HepG2 (cell line): ENCODE measurements at regions not wholly inside any gene's neighbourhood (a gene's known extent, or its start where the extent isn't known, plus 50 kb on each side); places are given as distances from the start of the nearest gene placed in this dataset.

Experiments
- ATAC-seq: fragments of 200-7000 bp; cut with Tn5 transposase; 3 replicates; pipeline ENCODE4 v1.9.1; 2020; ENCODE audit warnings: mild to moderate bottlenecking, moderate library complexity
- BruUV-seq: library from RNA; stranded (reverse); fragments of 400-500 nt; replicated peaks from 2 replicates; lab custom pipeline; 2021; lab: Mats Ljungman, UMichigan
- CTCF ChIA-PET: fragments of 300-600 bp; formaldehyde crosslinking; extraction: SDS; loops from one replicate; lab custom pipeline; 2021; ENCODE audit warnings: low total read pairs, inconsistent platforms, low intra/inter-chr PET ratio; lab: Yijun Ruan, JAX
- POLR2A ChIA-PET: fragments of 350-600 bp; sonication (Branson Sonifier 250); formaldehyde crosslinking; loops from one replicate; lab custom pipeline; 2020; ENCODE audit warnings: antibody characterized with exemption, inconsistent platforms; lab: Yijun Ruan, JAX
- DNase-seq: peaks from one replicate; pipeline ENCODE4 v3.0.0-alpha.2; 2015; ENCODE audit warnings: low spot score
- FAIRE-seq: peaks from 3 replicates; lab custom pipeline; 2011; peaks lifted over from hg19 to GRCh38; lab: Jason Lieb, UNC
- H2AFZ ChIP-seq: one replicate; pipeline ENCODE4 v1.6.1; 2011; ENCODE audit warnings: low read length, inconsistent platforms
- H3K27ac ChIP-seq: fragments of 300-600 bp; 3 replicates; pipeline ENCODE4 v1.8.0; 2011; ENCODE audit warnings: mixed run types, mild to moderate bottlenecking, mixed read lengths, low read length, inconsistent platforms; ENCODE audit not compliant: insufficient read depth; ENCODE audit errors: extremely low read length
- H3K27me3 ChIP-seq, 2 experiments: fragments of 200-600 bp in 1 of 2; 2 replicates in 1 of 2; 3 replicates in 1 of 2; pipeline versions ENCODE4 v1.6.0 to v1.8.0; 2011; ENCODE audit warnings: low read length in 2 of 2, mild to moderate bottlenecking in 2 of 2, moderate library complexity in 2 of 2, inconsistent platforms in 1 of 2; ENCODE audit not compliant: insufficient read depth in 2 of 2, control insufficient read depth in 1 of 2
- H3K36me3 ChIP-seq, 2 experiments: fragments of 200-600 bp in 1 of 2; replicated peaks in 1 of 2; 2 replicates in 1 of 2; 3 replicates in 1 of 2; pipeline versions ENCODE4 v1.5.1 to v1.8.0; 2011; ENCODE audit warnings: low read length in 2 of 2, inconsistent platforms in 1 of 2; ENCODE audit not compliant: insufficient read depth in 2 of 2, control insufficient read depth in 1 of 2
- H3K4me1 ChIP-seq: 2 replicates; pipeline ENCODE4 v1.5.1; 2012; ENCODE audit warnings: low read length, inconsistent platforms; ENCODE audit not compliant: insufficient read depth
- H3K4me2 ChIP-seq: 2 replicates; pipeline ENCODE4 v1.6.0; 2011; ENCODE audit warnings: low read depth, low read length, inconsistent platforms
- H3K4me3 ChIP-seq, 3 experiments: fragments of 200-600 bp in 1 of 3; sonication (generic), shearing (Covaris generic) in 1 of 3; replicated peaks in 1 of 3; 2 replicates each; pipeline ENCODE4 v1.5.1; 2011 to 2016; ENCODE audit warnings: low read length in 3 of 3, inconsistent platforms in 2 of 3, low read depth in 2 of 3, mild to moderate bottlenecking in 2 of 3, control low read depth in 1 of 3, mixed read lengths in 1 of 3; ENCODE audit not compliant: insufficient read depth in 1 of 3
- H3K79me2 ChIP-seq: one replicate; pipeline ENCODE4 v1.6.1; 2011; ENCODE audit warnings: low read length, inconsistent platforms; ENCODE audit not compliant: insufficient read depth
- H3K9ac ChIP-seq: 2 replicates; pipeline ENCODE4 v1.6.0; 2011; ENCODE audit warnings: mild to moderate bottlenecking, low read depth, low read length, inconsistent platforms; ENCODE audit not compliant: insufficient read depth
- H3K9me3 ChIP-seq: 2 replicates; pipeline ENCODE4 v1.5.1; 2012; ENCODE audit warnings: mild to moderate bottlenecking, low read length
- H4K20me1 ChIP-seq: 2 replicates; pipeline ENCODE4 v1.6.0; 2011; ENCODE audit warnings: inconsistent platforms, mild to moderate bottlenecking, low read length, moderate library complexity; ENCODE audit not compliant: insufficient read depth
- ATF7-NPFF ChIP-seq: sonication (generic); formaldehyde crosslinking; IDR thresholded peaks from 2 replicates; pipeline ENCODE4 v1.8.1; 2023; ENCODE audit warnings: mild to moderate bottlenecking, low read depth, missing genetic modification reagents, moderate library complexity
- DRAP1 ChIP-seq: IDR thresholded peaks from 2 replicates; pipeline ENCODE4 v1.6.1; 2016; ENCODE audit warnings: missing genetic modification reagents, missing compliant biosample characterization
- FOXJ3 ChIP-seq: sonication (generic); formaldehyde crosslinking; IDR thresholded peaks from 2 replicates; pipeline ENCODE4 v1.4.0; 2020; ENCODE audit warnings: missing genetic modification reagents, mild to moderate bottlenecking, borderline replicate concordance
- GFI1 ChIP-seq: sonication (generic); formaldehyde crosslinking; IDR thresholded peaks from 2 replicates; pipeline ENCODE4 v1.5.0; 2020; ENCODE audit warnings: missing genetic modification reagents, mild to moderate bottlenecking, borderline replicate concordance
- GLI4 ChIP-seq: sonication (generic); formaldehyde crosslinking; IDR thresholded peaks from 2 replicates; pipeline ENCODE4 v1.5.1; 2020; ENCODE audit warnings: missing genetic modification reagents, mild to moderate bottlenecking, moderate library complexity, borderline replicate concordance
- IRF2 ChIP-seq: IDR thresholded peaks from 2 replicates; pipeline ENCODE4 v1.6.1; 2018; ENCODE audit warnings: missing genetic modification reagents, missing compliant biosample characterization
- MTA1 ChIP-seq: sonication (generic); formaldehyde crosslinking; IDR thresholded peaks from 2 replicates; pipeline ENCODE4 v1.4.0; 2020; ENCODE audit warnings: missing genetic modification reagents, mild to moderate bottlenecking, borderline replicate concordance
- POGZ ChIP-seq: sonication (generic); formaldehyde crosslinking; IDR thresholded peaks from 2 replicates; pipeline ENCODE4 v1.4.0; 2020; ENCODE audit warnings: mild to moderate bottlenecking, missing genetic modification reagents
- SIX4 ChIP-seq: sonication (generic); formaldehyde crosslinking; IDR thresholded peaks from 2 replicates; pipeline ENCODE4 v1.4.0; 2020; ENCODE audit warnings: missing genetic modification reagents
- ZFP36 ChIP-seq: fragments of 150-350 bp; IDR thresholded peaks from 2 replicates; pipeline ENCODE4 v1.6.1; 2018; ENCODE audit warnings: borderline replicate concordance, low read length, low read depth; ENCODE audit not compliant: partially characterized antibody
- ZFP82 ChIP-seq: sonication (generic); formaldehyde crosslinking; IDR thresholded peaks from 2 replicates; pipeline ENCODE4 v1.5.1; 2020; ENCODE audit warnings: mild to moderate bottlenecking, missing genetic modification reagents, borderline replicate concordance
- ZMYM2 ChIP-seq: sonication (generic); formaldehyde crosslinking; IDR thresholded peaks from 2 replicates; pipeline ENCODE4 v1.8.0; 2022; ENCODE audit warnings: mild to moderate bottlenecking, missing genetic modification reagents
- ZNF432 ChIP-seq: sonication (generic); formaldehyde crosslinking; IDR thresholded peaks from 2 replicates; pipeline ENCODE4 v1.5.0; 2020; ENCODE audit warnings: missing genetic modification reagents, mild to moderate bottlenecking, borderline replicate concordance
- ZNF609 ChIP-seq: sonication (generic); formaldehyde crosslinking; IDR thresholded peaks from 2 replicates; pipeline ENCODE4 v1.4.0; 2020; ENCODE audit warnings: mild to moderate bottlenecking, missing genetic modification reagents, borderline replicate concordance
- ZNF616 ChIP-seq: sonication (generic); formaldehyde crosslinking; IDR thresholded peaks from 2 replicates; pipeline ENCODE4 v1.5.0; 2020; ENCODE audit warnings: low read depth, mild to moderate bottlenecking, missing genetic modification reagents
- ZNF776 ChIP-seq: sonication (generic); formaldehyde crosslinking; IDR thresholded peaks from 2 replicates; pipeline ENCODE4 v1.4.0; 2020; ENCODE audit warnings: mild to moderate bottlenecking, missing genetic modification reagents
- in situ Hi-C: cut with HindIII; loops from 2 replicates; pipeline ENCODE4 v1.10.0; 2017; ENCODE audit warnings: low pct_unique_long_range_greater_than_20kb; ENCODE audit not compliant: extremely low pct_ligation_motif_present
- intact Hi-C: fragments of 100-400 bp; cut with micrococcal nuclease; formaldehyde crosslinking; loops from one replicate; pipeline ENCODE4 v1.10.0; 2022; ENCODE audit not compliant: unreplicated experiment
- TF ChIP-seq, protein P1 (sequence below): sonication (generic); formaldehyde crosslinking; IDR thresholded peaks from 2 replicates; pipeline ENCODE4 v1.5.0; 2020; ENCODE audit warnings: missing genetic modification reagents

DNA sequence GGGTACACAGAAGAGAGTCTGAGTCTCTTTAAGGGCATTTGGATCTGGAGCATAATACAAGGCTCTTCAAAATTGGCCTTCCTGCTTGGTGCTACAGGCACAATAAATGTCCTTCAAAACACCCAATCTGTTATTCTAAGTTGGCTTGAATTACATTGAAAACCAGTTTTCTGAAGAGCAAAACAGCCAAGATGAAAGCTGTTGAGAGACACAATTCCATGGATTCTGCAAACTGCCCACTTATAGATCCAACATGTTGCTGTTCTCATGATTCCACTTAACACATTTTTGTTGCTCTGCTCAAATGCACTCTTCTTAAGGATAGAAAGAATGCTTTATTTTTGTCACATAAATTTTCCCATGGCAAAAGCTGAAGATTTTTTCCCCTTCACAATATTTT is 525.9 kb upstream of the CDH8 start:
- no peak overlapping the region for H2AFZ ChIP-seq
- no peaks in the 10 kb centered on the region for H4K20me1 ChIP-seq
- no peaks in the 10 kb centered on the region for H3K36me3 ChIP-seq
- BruUV-seq: no TSS peak
- ATAC-seq (no peak), FAIRE-seq (no peak), DNase-seq (no peak)
- no peak overlapping the region for H3K4me2 ChIP-seq
- H3K9me3 ChIP-seq: peaks cover 96% of the 10 kb centered on the region
- H3K4me1 ChIP-seq: no peaks in the 10 kb centered on the region
- intact Hi-C loops: no loop called here
- no peaks in the 10 kb centered on the region for H3K27me3 ChIP-seq
- no peak overlapping the region for H3K4me3 ChIP-seq
- CTCF ChIA-PET: no interaction called here
- in situ Hi-C loops: no loop called here
- no peak overlapping the region for H3K9ac ChIP-seq
- no peaks in the 10 kb centered on the region for H3K79me2 ChIP-seq
- TF ChIP-seq ZFP36 (no peak), ZNF609 (CRISPR knock-in tag) (no peak), GFI1 (CRISPR knock-in tag) (no peak), ZNF432 (CRISPR knock-in tag) (no peak), FOXJ3 (CRISPR knock-in tag) (no peak), ZMYM2 (CRISPR knock-in tag) (no peak), ATF7-NPFF (no peak), POGZ (CRISPR knock-in tag) (no peak), ZNF776 (CRISPR knock-in tag) (no peak), ZNF616 (CRISPR knock-in tag) (no peak), GLI4 (no peak), MTA1 (no peak), ZFP82 (CRISPR knock-in tag) (no peak), DRAP1 (CRISPR knock-in tag) (no peak), IRF2 (CRISPR knock-in tag) (no peak), SIX4 (no peak)
- TF ChIP-seq, protein P1, sequence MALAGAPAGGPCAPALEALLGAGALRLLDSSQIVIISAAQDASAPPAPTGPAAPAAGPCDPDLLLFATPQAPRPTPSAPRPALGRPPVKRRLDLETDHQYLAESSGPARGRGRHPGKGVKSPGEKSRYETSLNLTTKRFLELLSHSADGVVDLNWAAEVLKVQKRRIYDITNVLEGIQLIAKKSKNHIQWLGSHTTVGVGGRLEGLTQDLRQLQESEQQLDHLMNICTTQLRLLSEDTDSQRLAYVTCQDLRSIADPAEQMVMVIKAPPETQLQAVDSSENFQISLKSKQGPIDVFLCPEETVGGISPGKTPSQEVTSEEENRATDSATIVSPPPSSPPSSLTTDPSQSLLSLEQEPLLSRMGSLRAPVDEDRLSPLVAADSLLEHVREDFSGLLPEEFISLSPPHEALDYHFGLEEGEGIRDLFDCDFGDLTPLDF: no peak
- POLR2A ChIA-PET: no interaction called here
- H3K27ac ChIP-seq: no peak overlapping the region
